ENCODE measurements at regions not wholly inside any gene's neighbourhood (a gene's known extent, or its start where the extent isn't known, plus 50 kb on each side); places are given as distances from the start of the nearest gene placed in this dataset.
A peak's percentile ranks its signal among the peaks of the same experiment; 100 is the strongest.

DNA sequence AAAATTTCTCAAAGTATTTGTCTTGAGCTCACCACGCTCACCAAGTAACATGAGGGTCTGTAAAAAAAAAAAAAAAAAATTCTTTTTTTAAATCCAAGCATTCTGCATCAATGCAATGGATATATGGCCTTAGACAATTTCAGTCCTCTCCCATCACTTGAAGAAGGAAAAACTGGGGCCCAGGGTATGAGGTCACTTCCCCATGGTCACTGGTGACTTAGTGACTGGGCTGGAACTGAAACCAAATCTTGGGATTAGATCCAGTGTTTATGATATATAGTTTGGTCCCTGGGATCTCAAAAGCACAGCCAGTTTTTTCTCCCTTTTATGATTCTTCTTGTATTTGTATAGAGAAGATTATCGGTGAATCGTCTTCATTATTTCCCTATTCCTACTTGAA, 477.9 kb upstream of the TNP1 start:
- TF ChIP-seq, protein P1, sequence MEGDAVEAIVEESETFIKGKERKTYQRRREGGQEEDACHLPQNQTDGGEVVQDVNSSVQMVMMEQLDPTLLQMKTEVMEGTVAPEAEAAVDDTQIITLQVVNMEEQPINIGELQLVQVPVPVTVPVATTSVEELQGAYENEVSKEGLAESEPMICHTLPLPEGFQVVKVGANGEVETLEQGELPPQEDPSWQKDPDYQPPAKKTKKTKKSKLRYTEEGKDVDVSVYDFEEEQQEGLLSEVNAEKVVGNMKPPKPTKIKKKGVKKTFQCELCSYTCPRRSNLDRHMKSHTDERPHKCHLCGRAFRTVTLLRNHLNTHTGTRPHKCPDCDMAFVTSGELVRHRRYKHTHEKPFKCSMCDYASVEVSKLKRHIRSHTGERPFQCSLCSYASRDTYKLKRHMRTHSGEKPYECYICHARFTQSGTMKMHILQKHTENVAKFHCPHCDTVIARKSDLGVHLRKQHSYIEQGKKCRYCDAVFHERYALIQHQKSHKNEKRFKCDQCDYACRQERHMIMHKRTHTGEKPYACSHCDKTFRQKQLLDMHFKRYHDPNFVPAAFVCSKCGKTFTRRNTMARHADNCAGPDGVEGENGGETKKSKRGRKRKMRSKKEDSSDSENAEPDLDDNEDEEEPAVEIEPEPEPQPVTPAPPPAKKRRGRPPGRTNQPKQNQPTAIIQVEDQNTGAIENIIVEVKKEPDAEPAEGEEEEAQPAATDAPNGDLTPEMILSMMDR (conservative IDR thresholded peaks at IDR 0.05; ENCODE audit: control insufficient read depth, insufficient read depth, low read depth, low read length) = no peak
- no peak overlapping the region for H3K4me3 ChIP-seq (ENCODE audit: control insufficient read depth, low read depth, low read length)
- DNase-seq (ENCODE audit: low read depth) = peak; percentile 22

DNA sequence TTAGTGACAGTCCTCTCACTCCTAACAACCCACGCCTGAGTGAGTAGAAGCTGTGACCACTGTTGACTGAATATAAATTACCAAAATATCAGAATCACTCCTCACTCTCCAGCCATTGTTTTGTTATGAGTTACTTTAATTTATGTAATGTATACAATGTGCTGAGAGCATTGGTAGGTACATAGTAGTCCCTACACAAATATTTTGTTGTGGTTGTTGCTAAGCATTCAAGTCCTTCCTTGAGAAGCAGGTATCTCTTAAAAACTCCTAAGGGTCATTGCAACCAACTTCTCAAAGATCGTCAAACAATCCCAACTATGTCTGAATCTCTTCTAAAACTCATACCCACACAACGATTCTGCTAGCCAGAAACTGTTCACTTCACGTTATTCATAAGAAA, 476.8 kb upstream of the TNP1 start:
- DNase-seq (ENCODE audit: low read depth) = no peak
- TF ChIP-seq, protein P1 (conservative IDR thresholded peaks at IDR 0.05; ENCODE audit: control insufficient read depth, insufficient read depth, low read depth, low read length) = no peak
- H3K4me3 ChIP-seq (ENCODE audit: control insufficient read depth, low read depth, low read length) = no peak overlapping the region

DNA sequence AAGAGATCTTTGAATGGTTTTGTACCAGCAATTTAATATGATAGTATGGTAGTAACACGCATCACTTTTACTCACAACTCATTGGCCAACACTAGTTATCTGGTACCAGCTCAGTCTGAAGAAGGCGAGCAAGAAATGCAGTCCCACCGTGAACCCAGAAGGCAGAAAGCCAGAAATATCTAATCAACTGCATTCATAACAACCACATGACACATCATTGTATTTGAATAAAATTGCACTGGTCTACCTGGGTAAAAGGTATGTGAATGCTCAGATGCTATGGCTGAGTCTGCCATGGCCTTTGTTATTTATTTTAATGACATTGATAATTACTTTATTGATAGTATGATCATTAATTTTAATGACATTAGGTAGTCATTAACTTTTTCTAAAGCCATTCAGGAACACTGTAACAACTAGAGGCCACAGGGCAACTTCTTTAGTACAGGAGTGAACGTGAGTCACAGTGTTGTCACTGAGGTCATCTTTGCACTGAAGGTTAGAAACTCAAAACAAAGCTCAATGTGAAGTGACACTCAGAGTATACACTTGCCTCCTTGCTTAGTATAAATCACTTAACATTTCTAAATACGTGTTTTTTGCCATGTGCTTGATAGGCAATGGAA, 475.6 kb upstream of the TNP1 start:
- TF ChIP-seq, protein P1 (conservative IDR thresholded peaks at IDR 0.05; ENCODE audit: control insufficient read depth, insufficient read depth, low read depth, low read length) = no peak
- DNase-seq (ENCODE audit: low read depth) = peak; percentile 27
- H3K4me3 ChIP-seq (ENCODE audit: control insufficient read depth, low read depth, low read length) = no peak overlapping the region

DNA sequence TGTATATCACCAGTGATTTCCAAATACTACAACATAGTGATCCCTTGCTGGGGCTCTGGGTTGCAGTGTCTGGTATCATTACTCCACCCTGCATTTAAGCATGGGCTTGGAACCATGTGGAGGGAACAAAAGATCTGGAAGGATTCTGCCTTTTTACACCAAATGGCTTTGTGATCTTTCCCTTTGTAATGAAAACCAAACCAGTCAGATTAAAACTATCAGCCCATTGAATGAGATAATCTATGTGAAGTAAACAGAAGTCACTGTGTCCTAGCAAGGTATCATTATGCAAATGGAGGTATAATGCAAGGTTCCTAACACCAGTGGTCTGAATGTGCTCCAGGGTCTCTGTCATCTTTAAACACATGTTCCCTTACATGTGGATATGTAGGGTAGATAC, 474.7 kb upstream of the TNP1 start:
- no peak for DNase-seq (ENCODE audit: low read depth)
- TF ChIP-seq, protein P1 (conservative IDR thresholded peaks at IDR 0.05; ENCODE audit: control insufficient read depth, insufficient read depth, low read depth, low read length) = no peak
- H3K4me3 ChIP-seq (ENCODE audit: control insufficient read depth, low read depth, low read length) = no peak overlapping the region

DNA sequence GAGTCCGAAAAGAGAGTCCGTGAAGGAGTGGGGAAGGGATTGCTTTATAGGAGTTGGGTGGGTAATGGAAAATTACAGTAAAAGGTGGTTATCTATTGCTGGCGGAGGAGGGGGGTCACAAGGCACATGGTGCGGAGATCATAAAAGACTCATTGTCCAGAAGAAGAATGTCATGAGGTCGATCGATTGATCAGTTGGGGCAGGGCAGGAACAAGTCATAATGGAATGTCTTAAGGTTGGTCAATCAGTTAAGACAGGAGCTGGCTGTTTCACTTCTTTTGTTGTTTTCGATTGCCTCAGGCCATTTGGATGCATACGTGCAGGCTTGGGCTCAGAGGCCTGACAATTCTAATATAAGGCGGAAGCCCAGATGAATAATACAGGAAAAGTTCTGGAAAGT, 473.0 kb upstream of the TNP1 start:
- TF ChIP-seq, protein P1 (conservative IDR thresholded peaks at IDR 0.05; ENCODE audit: control insufficient read depth, insufficient read depth, low read depth, low read length) = no peak

DNA sequence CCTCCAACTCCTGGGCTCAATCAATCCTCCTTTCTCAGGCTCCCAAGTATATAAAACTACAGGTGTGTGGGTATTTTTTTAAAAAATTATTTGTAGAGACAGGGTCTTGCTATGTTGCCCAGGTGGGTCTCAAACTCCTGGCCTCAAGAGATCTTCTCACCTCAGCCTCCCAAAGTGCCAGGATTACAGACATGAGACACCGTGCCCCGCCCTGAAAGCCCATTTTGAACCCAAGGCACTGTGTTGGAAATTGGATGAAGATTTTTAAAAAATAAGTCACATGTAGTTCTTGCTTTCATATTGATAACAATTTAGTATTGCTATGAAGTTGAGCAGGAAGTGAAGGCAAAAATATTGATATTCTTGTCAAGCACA, 472.5 kb upstream of the TNP1 start:
- TF ChIP-seq, protein P1 (conservative IDR thresholded peaks at IDR 0.05; ENCODE audit: control insufficient read depth, insufficient read depth, low read depth, low read length) = no peak
- no peak overlapping the region for H3K4me3 ChIP-seq (ENCODE audit: control insufficient read depth, low read depth, low read length)
- DNase-seq (ENCODE audit: low read depth) = no peak

More for the DNA sequence above, 473.0 kb upstream of the TNP1 start:
- no peak overlapping the region for H3K4me3 ChIP-seq (ENCODE audit: control insufficient read depth, low read depth, low read length)
- DNase-seq (ENCODE audit: low read depth) = no peak
